NCI-H2029 (cell line): ENCODE measurements at regions not wholly inside any gene's neighbourhood (a gene's known extent, or its start where the extent isn't known, plus 50 kb on each side); places are given as distances from the start of the nearest gene placed in this dataset.
"Not testable (repeated sequence)": the region's sequence is repeated elsewhere in the genome, so short reads cannot be mapped to it uniquely, and the experiment has no call there.

ENCODE experiments used
- DNase-seq: peaks from one replicate; lab custom pipeline; 2025; lab: John Stamatoyannopoulos, UW

- no peak for DNase-seq
Observed at GRCh38 chr16:63702981-63703590, 1418.8 kb downstream of the CDH11 start.

- DNase-seq = no peak
Observed at GRCh38 chr16:63697736-63698135, 1424.1 kb downstream of the CDH11 start.

- DNase-seq = no peak
Observed at GRCh38 chr16:63695347-63695746, 1426.5 kb downstream of the CDH11 start.

- no peak for DNase-seq
Observed at GRCh38 chr16:63690961-63691360, 1430.9 kb downstream of the CDH11 start.

GRCh38 chr16:63690267-63690666 is 1431.6 kb downstream of the CDH11 start:
- no peak for DNase-seq

- DNase-seq = no peak
Observed at GRCh38 chr16:63689068-63689467, 1432.8 kb downstream of the CDH11 start.

- no peak for DNase-seq
Observed at GRCh38 chr16:63684149-63685101, 1437.4 kb downstream of the CDH11 start.

GRCh38 chr16:63682844-63683243 is 1439.0 kb downstream of the CDH11 start:
- DNase-seq = no peak

GRCh38 chr16:63672493-63672892 is 1449.4 kb downstream of the CDH11 start:
- no peak for DNase-seq

GRCh38 chr16:63663155-63663554 is 1458.7 kb downstream of the CDH11 start:
- no peak for DNase-seq

- DNase-seq = no peak
Observed at GRCh38 chr16:63655846-63656245, 1466.0 kb downstream of the CDH11 start.

- no peak for DNase-seq
Observed at GRCh38 chr16:63653044-63653839, 1468.6 kb downstream of the CDH11 start.

- DNase-seq = peak; percentile 8
Observed at GRCh38 chr16:63652091-63652490, 1469.8 kb downstream of the CDH11 start.

- DNase-seq = no peak
Observed at GRCh38 chr16:63650550-63650949, 1471.3 kb downstream of the CDH11 start.

GRCh38 chr16:63633706-63634445 is 1488.0 kb downstream of the CDH11 start:
- not testable (repeated sequence) for DNase-seq

- no peak for DNase-seq
Observed at GRCh38 chr16:63629272-63629671, 1492.6 kb downstream of the CDH11 start.

GRCh38 chr16:63628812-63629211 is 1493.1 kb downstream of the CDH11 start:
- DNase-seq = no peak

- DNase-seq = no peak
Observed at GRCh38 chr16:63625126-63625525, 1496.7 kb downstream of the CDH11 start.

GRCh38 chr16:63623551-63624039 is 1498.3 kb downstream of the CDH11 start:
- DNase-seq = no peak

GRCh38 chr16:63618896-63619485 is 1502.9 kb downstream of the CDH11 start:
- DNase-seq = no peak
